WTC11 (cell line): ENCODE measurements at regions not wholly inside any gene's neighbourhood (a gene's known extent, or its start where the extent isn't known, plus 50 kb on each side); places are given as distances from the start of the nearest gene placed in this dataset.

Source experiments
- ATAC-seq: fragments of 200-7000 bp; cut with Tn5 transposase; 2 replicates; pipeline ENCODE4 v1.10.0; 2021; ENCODE audit warnings: mild to moderate bottlenecking, moderate library complexity
- CTCF ChIA-PET: fragments of 300-600 bp; sonication (Branson Sonifier 250); formaldehyde crosslinking; loops from one replicate; lab custom pipeline; 2021; ENCODE audit warnings: antibody characterized with exemption; lab: Charles Lee
- POLR2A ChIA-PET: fragments of 350-600 bp; sonication (Branson Sonifier 250); formaldehyde crosslinking; loops from one replicate; lab custom pipeline; 2021; ENCODE audit warnings: antibody characterized with exemption; lab: Charles Lee
- DNase-seq: peaks from one replicate; pipeline ENCODE4 v3.0.0; 2021; ENCODE audit warnings: low spot score
- H3K27ac Mint-ChIP-seq: 2 replicates; pipeline ENCODE4 v1.8.0; 2021; ENCODE audit warnings: mixed read lengths
- H3K27me3 Mint-ChIP-seq: 2 replicates; pipeline ENCODE4 v1.8.0; 2021; ENCODE audit warnings: low read depth, mild to moderate bottlenecking, moderate library complexity, mixed read lengths
- H3K36me3 Mint-ChIP-seq: 2 replicates; pipeline ENCODE4 v1.8.0; 2021; ENCODE audit warnings: mixed read lengths
- H3K4me1 Mint-ChIP-seq: 2 replicates; pipeline ENCODE4 v1.8.0; 2022; ENCODE audit warnings: mixed read lengths
- H3K4me3 Mint-ChIP-seq: 2 replicates; pipeline ENCODE4 v1.8.0; 2021; ENCODE audit warnings: mild to moderate bottlenecking, moderate library complexity, mixed read lengths
- H3K9me3 Mint-ChIP-seq: 2 replicates; pipeline ENCODE4 v1.8.0; 2021; ENCODE audit warnings: mixed read lengths
- CREM ChIP-seq: sonication (generic); formaldehyde crosslinking; IDR thresholded peaks from 2 replicates; pipeline ENCODE4 v1.8.1; 2022; ENCODE audit warnings: mild to moderate bottlenecking, missing genetic modification reagents, moderate library complexity
- ETV6 ChIP-seq: sonication (generic); formaldehyde crosslinking; IDR thresholded peaks from 2 replicates; pipeline ENCODE4 v1.8.1; 2022; ENCODE audit warnings: mild to moderate bottlenecking, missing genetic modification reagents
- FOXJ3 ChIP-seq: sonication (generic); formaldehyde crosslinking; IDR thresholded peaks from 2 replicates; pipeline ENCODE4 v1.9.0; 2021; ENCODE audit warnings: missing genetic modification reagents, mild to moderate bottlenecking, borderline replicate concordance
- FOXK1 ChIP-seq: sonication (generic); formaldehyde crosslinking; IDR thresholded peaks from 2 replicates; pipeline ENCODE4 v1.8.0; 2022; ENCODE audit warnings: mild to moderate bottlenecking, moderate library complexity, missing genetic modification reagents
- FOXP1 ChIP-seq: sonication (generic); formaldehyde crosslinking; IDR thresholded peaks from 2 replicates; pipeline ENCODE4 v1.8.0; 2022; ENCODE audit warnings: missing genetic modification reagents, mild to moderate bottlenecking, moderate library complexity, borderline replicate concordance
- GRHL2 ChIP-seq: fragments of 250-450 bp; sonication (Bioruptor Pico); IDR thresholded peaks from 2 replicates; pipeline ENCODE4 v1.8.0; 2022; ENCODE audit warnings: mild to moderate bottlenecking, moderate library complexity; ENCODE audit not compliant: insufficient replicate concordance, severe bottlenecking
- GTF2I ChIP-seq: fragments of 250-450 bp; sonication (Bioruptor Pico); conservative IDR thresholded peaks from 2 replicates; pipeline ENCODE4 v1.4.0; 2021; ENCODE audit warnings: mild to moderate bottlenecking
- HMGA2 ChIP-seq: fragments of 250-450 bp; sonication (Bioruptor Pico); IDR thresholded peaks from 2 replicates; pipeline ENCODE4 v1.4.0; 2021; ENCODE audit warnings: mild to moderate bottlenecking, moderate library complexity
- IRF2 ChIP-seq: sonication (generic); formaldehyde crosslinking; IDR thresholded peaks from 2 replicates; pipeline ENCODE4 v1.8.0; 2022; ENCODE audit warnings: low read depth, missing genetic modification reagents, borderline replicate concordance
- JAZF1 ChIP-seq: fragments of 250-450 bp; sonication (Bioruptor Pico); IDR thresholded peaks from 2 replicates; pipeline ENCODE4 v1.9.0; 2021; ENCODE audit warnings: moderate library complexity, mild to moderate bottlenecking, inconsistent platforms
- JUN ChIP-seq: sonication (generic); formaldehyde crosslinking; IDR thresholded peaks from 2 replicates; pipeline ENCODE4 v1.8.0; 2023; ENCODE audit warnings: mild to moderate bottlenecking, missing genetic modification reagents
- KAT7 ChIP-seq: sonication (generic); formaldehyde crosslinking; IDR thresholded peaks from 2 replicates; pipeline ENCODE4 v1.8.1; 2023; ENCODE audit warnings: missing genetic modification reagents, mild to moderate bottlenecking, borderline replicate concordance
- MYBL2 ChIP-seq: sonication (generic); formaldehyde crosslinking; IDR thresholded peaks from 2 replicates; pipeline ENCODE4 v1.8.1; 2023; ENCODE audit warnings: mild to moderate bottlenecking, moderate library complexity, missing genetic modification reagents
- NR1H2 ChIP-seq: sonication (generic); formaldehyde crosslinking; IDR thresholded peaks from 2 replicates; pipeline ENCODE4 v1.9.0; 2021; ENCODE audit warnings: mild to moderate bottlenecking, moderate library complexity, missing genetic modification reagents
- NR2C2 ChIP-seq: sonication (generic); formaldehyde crosslinking; IDR thresholded peaks from 2 replicates; pipeline ENCODE4 v1.8.0; 2022; ENCODE audit warnings: mild to moderate bottlenecking, missing genetic modification reagents
- SP1 ChIP-seq: sonication (generic); formaldehyde crosslinking; conservative IDR thresholded peaks from 2 replicates; pipeline ENCODE4 v1.8.1; 2022; ENCODE audit warnings: missing genetic modification reagents
- ZBTB21 ChIP-seq: sonication (generic); formaldehyde crosslinking; IDR thresholded peaks from 2 replicates; pipeline ENCODE4 v1.8.1; 2023; ENCODE audit warnings: mild to moderate bottlenecking, missing genetic modification reagents, borderline replicate concordance
- ZNF138 ChIP-seq: sonication (generic); formaldehyde crosslinking; conservative IDR thresholded peaks from 2 replicates; pipeline ENCODE4 v1.8.1; 2022; ENCODE audit warnings: mild to moderate bottlenecking, moderate library complexity, missing genetic modification reagents
- ZNF219 ChIP-seq: sonication (generic); formaldehyde crosslinking; IDR thresholded peaks from 2 replicates; pipeline ENCODE4 v1.8.0; 2023; ENCODE audit warnings: missing genetic modification reagents, mild to moderate bottlenecking, borderline replicate concordance
- ZNF416 ChIP-seq: fragments of 250-450 bp; sonication (Bioruptor Pico); IDR thresholded peaks from 2 replicates; pipeline ENCODE4 v1.9.0; 2021; ENCODE audit warnings: mild to moderate bottlenecking, inconsistent platforms
- TF ChIP-seq, protein P1 (sequence below): sonication (generic); formaldehyde crosslinking; IDR thresholded peaks from 2 replicates; pipeline ENCODE4 v1.8.1; 2022; ENCODE audit warnings: mild to moderate bottlenecking, missing genetic modification reagents, moderate library complexity, borderline replicate concordance
- TF ChIP-seq, protein P2 (sequence below): sonication (generic); formaldehyde crosslinking; IDR thresholded peaks from 2 replicates; pipeline ENCODE4 v1.8.1; 2023; ENCODE audit warnings: mild to moderate bottlenecking, missing genetic modification reagents
- TF ChIP-seq, protein P3 (sequence below): sonication (generic); formaldehyde crosslinking; IDR thresholded peaks from 2 replicates; pipeline ENCODE4 v1.8.1; 2023; ENCODE audit warnings: mild to moderate bottlenecking, missing genetic modification reagents, moderate library complexity
- TF ChIP-seq, protein P4 (sequence below): sonication (generic); formaldehyde crosslinking; IDR thresholded peaks from 2 replicates; pipeline ENCODE4 v1.8.0; 2022; ENCODE audit warnings: mild to moderate bottlenecking, missing genetic modification reagents

DNA sequence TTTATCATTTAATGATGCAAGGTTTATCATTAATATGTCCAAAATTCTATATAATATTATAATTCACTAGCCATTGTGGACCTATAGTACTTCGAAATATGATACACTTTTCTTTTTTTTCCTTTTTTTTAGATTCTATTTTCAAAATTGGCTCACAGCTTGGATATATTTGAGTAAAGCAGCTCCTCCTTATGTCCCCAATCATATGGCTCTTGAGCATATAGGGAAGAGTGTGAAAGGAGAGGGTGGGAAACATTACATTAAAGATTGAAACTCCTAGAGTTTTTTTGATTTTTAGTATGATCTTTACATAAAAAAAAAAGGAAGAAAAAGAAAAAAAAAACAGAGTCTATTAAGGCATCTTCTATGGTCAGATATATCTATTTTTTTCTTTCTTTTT is 457.9 kb downstream of the RIT2 start:
- H3K4me1 Mint-ChIP-seq: peaks cover 26% of the 10 kb centered on the region
- no peak overlapping the region for H3K27ac Mint-ChIP-seq
- H3K36me3 Mint-ChIP-seq: peaks cover 33% of the 10 kb centered on the region
- TF ChIP-seq, protein P1, sequence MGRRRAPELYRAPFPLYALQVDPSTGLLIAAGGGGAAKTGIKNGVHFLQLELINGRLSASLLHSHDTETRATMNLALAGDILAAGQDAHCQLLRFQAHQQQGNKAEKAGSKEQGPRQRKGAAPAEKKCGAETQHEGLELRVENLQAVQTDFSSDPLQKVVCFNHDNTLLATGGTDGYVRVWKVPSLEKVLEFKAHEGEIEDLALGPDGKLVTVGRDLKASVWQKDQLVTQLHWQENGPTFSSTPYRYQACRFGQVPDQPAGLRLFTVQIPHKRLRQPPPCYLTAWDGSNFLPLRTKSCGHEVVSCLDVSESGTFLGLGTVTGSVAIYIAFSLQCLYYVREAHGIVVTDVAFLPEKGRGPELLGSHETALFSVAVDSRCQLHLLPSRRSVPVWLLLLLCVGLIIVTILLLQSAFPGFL (CRISPR knock-in tag): no peak
- DNase-seq (no peak), ATAC-seq (no peak)
- H3K9me3 Mint-ChIP-seq: peaks cover 33% of the 10 kb centered on the region
- H3K4me3 Mint-ChIP-seq: no peak overlapping the region
- H3K27me3 Mint-ChIP-seq: peaks cover 3% of the 10 kb centered on the region; the same call in 1 of the 2 replicates
- CTCF ChIA-PET: no interaction called here
- POLR2A ChIA-PET: no interaction called here

DNA sequence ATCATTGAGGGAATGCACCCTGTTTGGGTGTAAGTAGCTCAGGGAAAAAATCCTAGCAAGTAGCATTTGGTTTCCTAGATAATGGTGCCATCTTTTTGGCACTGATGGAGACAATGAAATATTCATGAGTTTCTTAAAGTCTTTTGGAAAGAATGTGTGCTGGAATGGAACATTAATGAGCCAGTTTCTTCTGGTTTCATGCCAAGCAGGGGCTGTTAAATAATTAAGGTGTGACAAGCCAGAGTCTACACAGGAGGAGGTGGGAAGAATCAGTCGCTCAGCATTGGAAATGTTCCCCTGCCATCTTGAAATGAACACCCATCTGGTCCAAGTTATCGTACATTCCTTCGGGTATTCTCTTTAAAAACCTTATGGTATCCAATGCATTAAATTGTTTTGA is 457.3 kb downstream of the RIT2 start:
- peaks cover 20% of the 10 kb centered on the region for H3K4me1 Mint-ChIP-seq
- ATAC-seq: no peak
- POLR2A ChIA-PET: no interaction called here
- H3K36me3 Mint-ChIP-seq: peaks cover 35% of the 10 kb centered on the region
- CTCF ChIA-PET: no interaction called here
- no peak overlapping the region for H3K4me3 Mint-ChIP-seq
- TF ChIP-seq CREM (CRISPR knock-in tag): no peak
- no peak for TF ChIP-seq FOXJ3 (CRISPR knock-in tag)
- TF ChIP-seq JAZF1 (CRISPR knock-in tag): no peak
- no peak for TF ChIP-seq HMGA2 (CRISPR knock-in tag)
- no peak overlapping the region for H3K27ac Mint-ChIP-seq
- peaks cover 3% of the 10 kb centered on the region; the same call in 1 of the 2 replicates for H3K27me3 Mint-ChIP-seq
- H3K9me3 Mint-ChIP-seq: peaks cover 28% of the 10 kb centered on the region
- DNase-seq: no peak

DNA sequence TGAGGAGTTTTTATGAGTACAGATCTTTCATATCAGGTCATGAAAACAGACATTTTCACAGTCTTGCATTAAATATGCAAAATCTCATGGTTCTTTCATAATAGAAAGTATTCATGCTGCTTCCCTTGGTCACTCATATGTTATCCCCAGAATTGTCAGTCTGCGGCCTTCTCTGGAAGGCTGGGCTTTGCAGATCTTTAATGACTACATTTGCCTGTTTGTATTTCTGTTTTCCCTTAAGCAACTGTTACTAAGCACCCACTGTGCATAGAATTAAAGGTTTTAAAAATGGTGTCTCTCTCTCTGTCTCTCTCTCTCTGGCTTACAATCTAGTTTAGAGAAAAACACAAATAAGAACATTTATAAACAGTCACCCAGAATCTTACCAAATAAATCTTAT is 456.3 kb downstream of the RIT2 start:
- CTCF ChIA-PET: no interaction called here
- no peak for TF ChIP-seq ZNF138 (CRISPR knock-in tag)
- no peak for TF ChIP-seq ZBTB21 (CRISPR knock-in tag)
- TF ChIP-seq NR2C2 (CRISPR knock-in tag): no peak
- TF ChIP-seq ZNF219 (CRISPR knock-in tag): no peak
- no peak for TF ChIP-seq KAT7
- TF ChIP-seq MYBL2 (CRISPR knock-in tag): no peak
- no peak for TF ChIP-seq ZNF416
- TF ChIP-seq, protein P2, sequence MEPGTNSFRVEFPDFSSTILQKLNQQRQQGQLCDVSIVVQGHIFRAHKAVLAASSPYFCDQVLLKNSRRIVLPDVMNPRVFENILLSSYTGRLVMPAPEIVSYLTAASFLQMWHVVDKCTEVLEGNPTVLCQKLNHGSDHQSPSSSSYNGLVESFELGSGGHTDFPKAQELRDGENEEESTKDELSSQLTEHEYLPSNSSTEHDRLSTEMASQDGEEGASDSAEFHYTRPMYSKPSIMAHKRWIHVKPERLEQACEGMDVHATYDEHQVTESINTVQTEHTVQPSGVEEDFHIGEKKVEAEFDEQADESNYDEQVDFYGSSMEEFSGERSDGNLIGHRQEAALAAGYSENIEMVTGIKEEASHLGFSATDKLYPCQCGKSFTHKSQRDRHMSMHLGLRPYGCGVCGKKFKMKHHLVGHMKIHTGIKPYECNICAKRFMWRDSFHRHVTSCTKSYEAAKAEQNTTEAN (CRISPR knock-in tag): no peak
- no peak for TF ChIP-seq JUN (CRISPR knock-in tag)
- no peak for TF ChIP-seq NR1H2 (CRISPR knock-in tag)
- TF ChIP-seq SP1: no peak
- no peak for TF ChIP-seq HMGA2 (CRISPR knock-in tag)
- TF ChIP-seq, all 79 proteins: peak for 0
- Mint-ChIP-seq H3K27me3 (peaks cover 3% of the 10 kb centered on the region; the same call in 1 of the 2 replicates), H3K4me1 (peaks cover 12% of the 10 kb centered on the region), H3K27ac (no peak overlapping the region), H3K36me3 (peaks cover 44% of the 10 kb centered on the region), H3K9me3 (peaks cover 36% of the 10 kb centered on the region), H3K4me3 (no peak overlapping the region)
- no peak for DNase-seq
- POLR2A ChIA-PET: no interaction called here
- no peak for ATAC-seq

DNA sequence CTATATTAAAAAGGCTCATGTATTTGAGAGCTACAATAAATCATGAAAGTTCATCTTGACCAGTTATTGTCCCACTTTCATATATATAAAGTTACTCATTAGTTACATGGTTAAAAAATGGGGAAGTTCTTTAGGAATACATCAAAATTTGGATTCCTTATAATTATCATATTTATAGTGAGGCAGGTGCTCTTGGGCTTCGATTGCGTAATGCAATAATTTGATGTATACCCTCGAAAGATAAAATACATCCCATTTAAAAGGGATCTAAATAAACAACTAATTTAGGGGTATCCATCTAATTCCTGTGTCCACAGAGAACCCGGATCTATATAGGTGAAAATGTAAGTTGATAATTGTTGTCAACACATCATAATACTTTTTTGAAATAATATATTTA is 444.6 kb downstream of the RIT2 start:
- ATAC-seq: no peak
- H3K4me3 Mint-ChIP-seq: no peak overlapping the region
- no peaks in the 10 kb centered on the region for H3K9me3 Mint-ChIP-seq

DNA sequence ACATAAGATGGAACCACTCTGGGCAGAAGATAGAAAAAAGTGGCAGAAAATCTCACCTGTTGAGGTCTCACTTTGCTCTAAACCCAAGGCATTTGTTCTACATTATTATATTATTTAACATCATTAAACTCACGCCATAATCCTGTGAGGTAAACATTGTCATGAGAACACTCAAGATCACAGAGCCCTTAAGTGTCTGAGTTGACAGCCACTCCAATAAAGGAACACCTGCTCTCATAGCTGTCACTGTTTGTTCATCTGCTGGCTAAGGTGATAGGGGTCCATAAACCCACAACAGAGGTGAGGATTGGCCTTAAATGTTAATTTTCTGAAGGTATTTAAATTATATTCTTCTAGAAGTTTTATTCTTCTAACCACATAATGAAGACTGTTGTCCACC is 439.7 kb downstream of the RIT2 start:
- Mint-ChIP-seq H3K27ac (no peak overlapping the region), H3K9me3 (0 out of 2 replicates have a peak, but pooled peaks cover 2% of the 10 kb centered on the region), H3K4me1 (peaks cover 2% of the 10 kb centered on the region; the same call in 1 of the 2 replicates), H3K27me3 (no peaks in the 10 kb centered on the region), H3K4me3 (no peak overlapping the region), H3K36me3 (no peaks in the 10 kb centered on the region)
- no peak for ATAC-seq
- ChIA-PET CTCF (no interaction called here), POLR2A (no interaction called here)
- no peak for DNase-seq
- TF ChIP-seq ETV6 (CRISPR knock-in tag): no peak
- no peak for TF ChIP-seq GRHL2
- no peak for TF ChIP-seq MYBL2 (CRISPR knock-in tag)
- TF ChIP-seq, protein P3, sequence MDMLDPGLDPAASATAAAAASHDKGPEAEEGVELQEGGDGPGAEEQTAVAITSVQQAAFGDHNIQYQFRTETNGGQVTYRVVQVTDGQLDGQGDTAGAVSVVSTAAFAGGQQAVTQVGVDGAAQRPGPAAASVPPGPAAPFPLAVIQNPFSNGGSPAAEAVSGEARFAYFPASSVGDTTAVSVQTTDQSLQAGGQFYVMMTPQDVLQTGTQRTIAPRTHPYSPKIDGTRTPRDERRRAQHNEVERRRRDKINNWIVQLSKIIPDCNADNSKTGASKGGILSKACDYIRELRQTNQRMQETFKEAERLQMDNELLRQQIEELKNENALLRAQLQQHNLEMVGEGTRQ (CRISPR knock-in tag): no peak
- no peak for TF ChIP-seq JUN (CRISPR knock-in tag)
- TF ChIP-seq FOXJ3 (CRISPR knock-in tag): no peak
- no peak for TF ChIP-seq FOXP1 (CRISPR knock-in tag)
- TF ChIP-seq, protein P4, sequence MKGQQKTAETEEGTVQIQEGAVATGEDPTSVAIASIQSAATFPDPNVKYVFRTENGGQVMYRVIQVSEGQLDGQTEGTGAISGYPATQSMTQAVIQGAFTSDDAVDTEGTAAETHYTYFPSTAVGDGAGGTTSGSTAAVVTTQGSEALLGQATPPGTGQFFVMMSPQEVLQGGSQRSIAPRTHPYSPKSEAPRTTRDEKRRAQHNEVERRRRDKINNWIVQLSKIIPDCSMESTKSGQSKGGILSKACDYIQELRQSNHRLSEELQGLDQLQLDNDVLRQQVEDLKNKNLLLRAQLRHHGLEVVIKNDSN (CRISPR knock-in tag): no peak
- TF ChIP-seq IRF2: no peak
- no peak for TF ChIP-seq FOXK1 (CRISPR knock-in tag)

More for the DNA sequence above, 444.6 kb downstream of the RIT2 start:
- no peak for DNase-seq
- Mint-ChIP-seq H3K27me3 (no peaks in the 10 kb centered on the region), H3K27ac (no peak overlapping the region), H3K4me1 (peaks cover 10% of the 10 kb centered on the region), H3K36me3 (no peaks in the 10 kb centered on the region)
- ChIA-PET CTCF (no interaction called here), POLR2A (no interaction called here)
- TF ChIP-seq NR1H2 (CRISPR knock-in tag) (no peak), ZNF416 (no peak), GTF2I (no peak)
